ENCODE measurements at regions not wholly inside any gene's neighbourhood (a gene's known extent, or its start where the extent isn't known, plus 50 kb on each side); places are given as distances from the start of the nearest gene placed in this dataset.
"Not testable (repeated sequence)": the region's sequence is repeated elsewhere in the genome, so short reads cannot be mapped to it uniquely, and the experiment has no call there.

GRCh38 chrX:71822314-71822713 lies 59.2 kb downstream of the CXorf49B start:
- H3K27me3 ChIP-seq (ENCODE audit: control insufficient read depth, insufficient read depth, low read length); H3K4me3 ChIP-seq (ENCODE audit: low read depth, low read length); POLR2A ChIA-PET; CTCF ChIA-PET; DNase-seq (ENCODE audit: low read depth); H3K36me3 ChIP-seq (ENCODE audit: control insufficient read depth, insufficient read depth, low read length): not testable (repeated sequence)

- Histone ChIP-seq H3K36me3 (ENCODE audit: control insufficient read depth, insufficient read depth, low read length) (no peaks in the 10 kb centered on the region), H3K4me3 (ENCODE audit: low read depth, low read length) (no peak overlapping the region), H3K27me3 (ENCODE audit: control insufficient read depth, insufficient read depth, low read length) (no peaks in the 10 kb centered on the region)
- POLR2A ChIA-PET: no interaction called here
- CTCF ChIA-PET: no interaction called here
- TF ChIP-seq CTCF (IDR thresholded peaks at IDR 0.05; ENCODE audit: insufficient read depth, low read depth, low read length): no peak
- DNase-seq (ENCODE audit: low read depth): no peak
Observed at GRCh38 chrX:71823391-71824057, 60.4 kb downstream of the CXorf49B start.

- POLR2A ChIA-PET: no interaction called here
- no peak overlapping the region for H3K4me3 ChIP-seq (ENCODE audit: low read depth, low read length)
- no peaks in the 10 kb centered on the region for H3K27me3 ChIP-seq (ENCODE audit: control insufficient read depth, insufficient read depth, low read length)
- CTCF ChIA-PET: no interaction called here
- no peak for TF ChIP-seq CTCF (IDR thresholded peaks at IDR 0.05; ENCODE audit: insufficient read depth, low read depth, low read length)
- H3K36me3 ChIP-seq (ENCODE audit: control insufficient read depth, insufficient read depth, low read length): no peaks in the 10 kb centered on the region
- no peak for DNase-seq (ENCODE audit: low read depth)
Observed at GRCh38 chrX:71828086-71828485, 64.9 kb downstream of the CXorf49B start.

GRCh38 chrX:71838092-71838491 lies 72.6 kb upstream of the NHSL2 start:
- DNase-seq (ENCODE audit: low read depth); H3K4me3 ChIP-seq (ENCODE audit: low read depth, low read length); H3K27me3 ChIP-seq (ENCODE audit: control insufficient read depth, insufficient read depth, low read length); H3K36me3 ChIP-seq (ENCODE audit: control insufficient read depth, insufficient read depth, low read length); CTCF ChIA-PET; POLR2A ChIA-PET: not testable (repeated sequence)

GRCh38 chrX:71846429-71846828 lies 64.2 kb upstream of the NHSL2 start:
- Histone ChIP-seq H3K27me3 (ENCODE audit: control insufficient read depth, insufficient read depth, low read length) (no peaks in the 10 kb centered on the region), H3K4me3 (ENCODE audit: low read depth, low read length) (no peak overlapping the region), H3K36me3 (ENCODE audit: control insufficient read depth, insufficient read depth, low read length) (no peaks in the 10 kb centered on the region)
- DNase-seq (ENCODE audit: low read depth): no peak
- CTCF ChIA-PET: no interaction called here
- TF ChIP-seq CTCF (IDR thresholded peaks at IDR 0.05; ENCODE audit: insufficient read depth, low read depth, low read length): no peak
- POLR2A ChIA-PET: no interaction called here

- no peak overlapping the region for H3K4me3 ChIP-seq (ENCODE audit: low read depth, low read length)
- POLR2A ChIA-PET: no interaction called here
- TF ChIP-seq CTCF (IDR thresholded peaks at IDR 0.05; ENCODE audit: insufficient read depth, low read depth, low read length): no peak
- DNase-seq (ENCODE audit: low read depth): no peak
- no peaks in the 10 kb centered on the region for H3K36me3 ChIP-seq (ENCODE audit: control insufficient read depth, insufficient read depth, low read length)
- no peaks in the 10 kb centered on the region for H3K27me3 ChIP-seq (ENCODE audit: control insufficient read depth, insufficient read depth, low read length)
- CTCF ChIA-PET: no interaction called here
Observed at GRCh38 chrX:71852182-71852581, 58.5 kb upstream of the NHSL2 start.
